ENCODE measurements at regions not wholly inside any gene's neighbourhood (a gene's known extent, or its start where the extent isn't known, plus 50 kb on each side); places are given as distances from the start of the nearest gene placed in this dataset.

DNA sequence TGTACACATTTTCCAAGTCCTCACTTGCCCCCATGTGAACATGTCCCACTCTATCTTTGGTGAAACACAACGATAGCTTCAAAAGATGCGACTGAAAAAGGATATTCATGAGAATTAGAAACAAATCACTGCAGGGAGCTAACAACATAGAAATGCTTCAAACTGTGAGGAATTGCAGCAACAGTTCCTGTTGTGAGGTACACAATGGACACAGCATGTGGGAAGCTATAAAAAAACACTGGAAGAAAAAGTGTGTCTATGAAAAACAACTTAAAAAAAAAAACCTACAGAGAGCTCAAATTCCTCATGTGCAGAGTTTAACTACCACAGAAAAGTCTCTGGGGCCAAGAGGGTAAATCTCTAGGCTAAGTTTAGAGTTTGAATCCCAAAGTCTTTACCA lies 51.6 kb upstream of the BLTP1 start:
- Histone ChIP-seq H3K27me3 (no peaks in the 10 kb centered on the region), H3K4me3 (ENCODE audit: low read depth in 1 of 2, low read length in 1 of 2) (no peak overlapping the region), H3K36me3 (no peaks in the 10 kb centered on the region), H3K27ac (no peak overlapping the region), H3K4me1 (ENCODE audit: control insufficient read depth in 1 of 2, insufficient read depth in 1 of 2, low read depth in 1 of 2, low read length in 1 of 2) (peaks cover 0 to under 1% of the 10 kb centered on the region in 2 experiments), H3K9me3 (no peaks in the 10 kb centered on the region)
- TF ChIP-seq, protein P1, sequence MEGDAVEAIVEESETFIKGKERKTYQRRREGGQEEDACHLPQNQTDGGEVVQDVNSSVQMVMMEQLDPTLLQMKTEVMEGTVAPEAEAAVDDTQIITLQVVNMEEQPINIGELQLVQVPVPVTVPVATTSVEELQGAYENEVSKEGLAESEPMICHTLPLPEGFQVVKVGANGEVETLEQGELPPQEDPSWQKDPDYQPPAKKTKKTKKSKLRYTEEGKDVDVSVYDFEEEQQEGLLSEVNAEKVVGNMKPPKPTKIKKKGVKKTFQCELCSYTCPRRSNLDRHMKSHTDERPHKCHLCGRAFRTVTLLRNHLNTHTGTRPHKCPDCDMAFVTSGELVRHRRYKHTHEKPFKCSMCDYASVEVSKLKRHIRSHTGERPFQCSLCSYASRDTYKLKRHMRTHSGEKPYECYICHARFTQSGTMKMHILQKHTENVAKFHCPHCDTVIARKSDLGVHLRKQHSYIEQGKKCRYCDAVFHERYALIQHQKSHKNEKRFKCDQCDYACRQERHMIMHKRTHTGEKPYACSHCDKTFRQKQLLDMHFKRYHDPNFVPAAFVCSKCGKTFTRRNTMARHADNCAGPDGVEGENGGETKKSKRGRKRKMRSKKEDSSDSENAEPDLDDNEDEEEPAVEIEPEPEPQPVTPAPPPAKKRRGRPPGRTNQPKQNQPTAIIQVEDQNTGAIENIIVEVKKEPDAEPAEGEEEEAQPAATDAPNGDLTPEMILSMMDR (IDR thresholded peaks at IDR 0.05), result no peak

DNA sequence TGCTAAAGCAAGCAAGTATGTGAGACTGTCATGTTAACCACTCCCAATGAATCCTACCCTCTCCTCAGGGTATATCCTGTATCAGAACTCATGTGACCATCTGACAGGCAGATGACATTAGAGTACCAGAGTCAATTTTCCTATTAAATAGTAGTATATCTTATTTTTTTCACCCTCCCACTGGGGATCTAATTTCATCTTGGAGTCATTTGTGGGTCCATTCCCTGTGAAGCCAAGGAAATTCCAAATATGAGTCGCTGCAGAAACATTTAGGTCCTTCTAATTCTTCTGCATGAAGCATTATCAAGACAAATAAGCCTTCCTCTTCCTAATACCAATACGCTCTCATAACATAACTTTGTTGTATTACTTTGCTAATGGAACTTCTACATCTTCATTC lies 52.2 kb upstream of the BLTP1 start:
- Histone ChIP-seq H3K36me3 (no peaks in the 10 kb centered on the region), H3K4me3 (ENCODE audit: low read depth in 1 of 2, low read length in 1 of 2) (no peak overlapping the region), H3K9me3 (no peaks in the 10 kb centered on the region), H3K27me3 (no peaks in the 10 kb centered on the region), H3K4me1 (ENCODE audit: control insufficient read depth in 1 of 2, insufficient read depth in 1 of 2, low read depth in 1 of 2, low read length in 1 of 2) (no peaks in the 10 kb centered on the region), H3K27ac (no peak overlapping the region)
- TF ChIP-seq, protein P1 (IDR thresholded peaks at IDR 0.05), result no peak

DNA sequence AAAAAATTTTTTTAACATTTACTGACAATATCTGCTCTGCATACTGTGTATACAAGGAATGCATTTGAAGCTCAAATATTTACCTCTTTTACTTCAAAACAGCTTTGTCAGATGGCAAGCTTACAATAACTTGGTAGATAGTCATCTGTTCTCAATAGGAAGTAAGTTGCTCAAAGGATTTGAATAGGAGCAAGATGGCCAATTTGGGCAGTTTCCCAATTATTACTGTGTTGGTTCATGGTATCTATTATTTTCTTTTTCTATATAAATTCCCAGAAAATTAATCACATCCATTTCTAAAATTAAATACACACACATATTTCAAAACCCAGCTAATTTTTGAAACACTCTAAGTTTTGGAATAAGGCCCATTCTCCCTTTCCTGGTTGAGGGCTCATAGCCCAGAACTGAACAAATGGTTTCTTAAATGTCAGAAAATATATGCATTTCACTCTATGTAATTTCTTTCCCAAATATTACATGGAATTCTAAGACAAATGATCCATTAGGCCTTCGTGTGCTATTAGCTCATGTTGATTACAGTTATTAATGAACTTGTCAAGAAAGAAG lies 60.2 kb upstream of the BLTP1 start:
- Histone ChIP-seq H3K4me3 (ENCODE audit: low read depth in 1 of 2, low read length in 1 of 2) (no peak overlapping the region), H3K9me3 (no peaks in the 10 kb centered on the region), H3K4me1 (ENCODE audit: control insufficient read depth in 1 of 2, insufficient read depth in 1 of 2, low read depth in 1 of 2, low read length in 1 of 2) (no peaks in the 10 kb centered on the region), H3K27ac (no peak overlapping the region), H3K27me3 (no peaks in the 10 kb centered on the region), H3K36me3 (no peaks in the 10 kb centered on the region)
- TF ChIP-seq, protein P1 (IDR thresholded peaks at IDR 0.05), result no peak

DNA sequence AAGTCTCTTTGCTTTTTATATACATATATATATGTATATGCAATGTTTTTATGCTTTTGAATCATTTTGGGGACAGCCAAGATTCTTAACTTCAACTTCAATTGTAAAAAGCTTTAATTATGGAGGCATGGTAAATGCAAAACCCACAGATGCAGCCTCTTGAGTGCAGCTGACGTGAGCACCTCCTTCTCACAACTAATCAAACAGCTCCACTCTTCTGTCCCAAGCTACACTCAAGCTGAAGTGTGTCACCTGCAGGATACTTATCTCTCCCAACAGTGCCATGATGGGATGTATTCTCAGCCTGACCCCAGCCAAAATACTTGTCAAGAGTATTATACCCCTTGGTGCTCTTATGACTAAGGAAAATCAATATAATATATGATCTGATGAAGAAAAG lies 60.7 kb upstream of the BLTP1 start:
- H3K27ac ChIP-seq, result no peak overlapping the region
- no peak overlapping the region for H3K4me3 ChIP-seq (ENCODE audit: low read depth in 1 of 2, low read length in 1 of 2)
- H3K9me3 ChIP-seq, result no peaks in the 10 kb centered on the region
- H3K27me3 ChIP-seq, result no peaks in the 10 kb centered on the region
- H3K4me1 ChIP-seq (ENCODE audit: control insufficient read depth in 1 of 2, insufficient read depth in 1 of 2, low read depth in 1 of 2, low read length in 1 of 2), result no peaks in the 10 kb centered on the region
- TF ChIP-seq, protein P1 (IDR thresholded peaks at IDR 0.05), result no peak
- H3K36me3 ChIP-seq, result no peaks in the 10 kb centered on the region

DNA sequence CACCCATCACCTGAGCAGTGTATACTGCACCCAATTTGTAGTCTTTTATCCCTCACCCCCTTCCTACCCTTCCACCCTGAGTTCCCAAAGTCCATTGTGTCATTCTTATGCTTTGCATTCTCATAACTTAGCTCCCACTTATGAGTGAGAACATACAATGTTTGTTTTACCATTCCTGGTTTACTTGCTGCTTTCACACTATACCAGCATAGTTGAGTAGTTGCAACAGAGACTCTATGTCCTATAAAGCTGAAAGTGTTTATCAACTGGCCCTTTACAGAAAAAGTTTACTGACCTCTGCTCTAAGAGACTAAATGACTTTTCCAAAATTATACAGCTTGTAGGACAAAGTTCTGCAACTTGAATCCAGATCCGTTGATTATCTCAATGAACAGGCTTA lies 61.1 kb upstream of the BLTP1 start:
- Histone ChIP-seq H3K9me3 (no peaks in the 10 kb centered on the region), H3K4me1 (ENCODE audit: control insufficient read depth in 1 of 2, insufficient read depth in 1 of 2, low read depth in 1 of 2, low read length in 1 of 2) (no peaks in the 10 kb centered on the region), H3K4me3 (ENCODE audit: low read depth in 1 of 2, low read length in 1 of 2) (no peak overlapping the region), H3K36me3 (no peaks in the 10 kb centered on the region), H3K27ac (no peak overlapping the region), H3K27me3 (no peaks in the 10 kb centered on the region)
- TF ChIP-seq, protein P1 (IDR thresholded peaks at IDR 0.05), result no peak
